ENCODE measurements at regions not wholly inside any gene's neighbourhood (a gene's known extent, or its start where the extent isn't known, plus 50 kb on each side); places are given as distances from the start of the nearest gene placed in this dataset.

- H3K4me1 ChIP-seq, result peaks cover 0 to 39% (median 30%) of the 10 kb centered on the region in 4 donors
- no peaks in the 10 kb centered on the region for H3K9me3 ChIP-seq
- no peak overlapping the region for H3K4me3 ChIP-seq
- no peak for DNase-seq
- no peaks in the 10 kb centered on the region for H3K36me3 ChIP-seq
- TF ChIP-seq CTCF (IDR thresholded peaks at IDR 0.05), result no peak
- no peaks in the 10 kb centered on the region for H3K27me3 ChIP-seq
- intact Hi-C loops (cut with DNase I; ENCODE audit: low total_unique reads), result no loop called here
- H3K27ac ChIP-seq, result no peak overlapping the region
Observed at GRCh38 chr3:57004229-57004628, 56.2 kb upstream of the SPATA12 start.

GRCh38 chr3:57003676-57004075, 56.8 kb upstream of the SPATA12 start:
- peaks cover 0 to 36% (median 27%) of the 10 kb centered on the region in 4 donors for H3K4me1 ChIP-seq
- DNase-seq, result no peak
- no peak overlapping the region for H3K27ac ChIP-seq
- H3K4me3 ChIP-seq, result no peak overlapping the region
- H3K27me3 ChIP-seq, result no peaks in the 10 kb centered on the region
- no peaks in the 10 kb centered on the region for H3K9me3 ChIP-seq
- H3K36me3 ChIP-seq, result no peaks in the 10 kb centered on the region
- intact Hi-C loops (cut with DNase I; ENCODE audit: low total_unique reads), result no loop called here
- TF ChIP-seq CTCF (IDR thresholded peaks at IDR 0.05), result no peak

- Histone ChIP-seq H3K36me3 (no peaks in the 10 kb centered on the region), H3K4me3 (no peak overlapping the region), H3K4me1 (peaks cover 0 to 27% (median 6%) of the 10 kb centered on the region in 4 donors), H3K27ac (no peak overlapping the region), H3K9me3 (no peaks in the 10 kb centered on the region), H3K27me3 (no peaks in the 10 kb centered on the region)
- no peak for DNase-seq
- intact Hi-C loops (cut with DNase I; ENCODE audit: low total_unique reads), result no loop called here
- TF ChIP-seq CTCF (IDR thresholded peaks at IDR 0.05), result no peak
Observed at GRCh38 chr3:57001356-57001755, 59.1 kb upstream of the SPATA12 start.

- H3K4me1 ChIP-seq, result peaks cover 0 to 24% (median 3%) of the 10 kb centered on the region in 4 donors
- no peak overlapping the region for H3K27ac ChIP-seq
- no peaks in the 10 kb centered on the region for H3K36me3 ChIP-seq
- TF ChIP-seq CTCF (IDR thresholded peaks at IDR 0.05), result no peak
- H3K4me3 ChIP-seq, result no peak overlapping the region
- intact Hi-C loops (cut with DNase I; ENCODE audit: low total_unique reads), result no loop called here
- no peaks in the 10 kb centered on the region for H3K27me3 ChIP-seq
- no peaks in the 10 kb centered on the region for H3K9me3 ChIP-seq
- no peak for DNase-seq
Observed at GRCh38 chr3:57000012-57000411, 60.5 kb upstream of the SPATA12 start.

- DNase-seq, result no peak
- no peaks in the 10 kb centered on the region for H3K27me3 ChIP-seq
- no peaks in the 10 kb centered on the region for H3K36me3 ChIP-seq
- intact Hi-C loops (cut with DNase I; ENCODE audit: low total_unique reads), result loop anchor here (10.0 kb wide), 1 partner anchor 75 kb away; no protein-coding TSS in a partner anchor
- H3K4me3 ChIP-seq, result no peak overlapping the region
- no peak overlapping the region for H3K27ac ChIP-seq
- peaks cover 0 to 20% (median 3%) of the 10 kb centered on the region in 4 donors for H3K4me1 ChIP-seq
- no peak for TF ChIP-seq CTCF (IDR thresholded peaks at IDR 0.05)
- H3K9me3 ChIP-seq, result no peaks in the 10 kb centered on the region
Observed at GRCh38 chr3:56999547-56999946, 60.9 kb upstream of the SPATA12 start.

GRCh38 chr3:56998076-56998529, 62.4 kb upstream of the SPATA12 start:
- intact Hi-C loops (cut with DNase I; ENCODE audit: low total_unique reads), result loop anchor here (10.0 kb wide), 1 partner anchor 77 kb away; no protein-coding TSS in a partner anchor
- Histone ChIP-seq H3K4me1 (peaks cover 0 to 16% (median 3%) of the 10 kb centered on the region in 4 donors), H3K4me3 (no peak overlapping the region), H3K36me3 (no peaks in the 10 kb centered on the region), H3K9me3 (no peaks in the 10 kb centered on the region), H3K27me3 (no peaks in the 10 kb centered on the region), H3K27ac (no peak overlapping the region)
- no peak for DNase-seq
- TF ChIP-seq CTCF (IDR thresholded peaks at IDR 0.05), result no peak
